ENCODE measurements at regions not wholly inside any gene's neighbourhood (a gene's known extent, or its start where the extent isn't known, plus 50 kb on each side); places are given as distances from the start of the nearest gene placed in this dataset.

DNA sequence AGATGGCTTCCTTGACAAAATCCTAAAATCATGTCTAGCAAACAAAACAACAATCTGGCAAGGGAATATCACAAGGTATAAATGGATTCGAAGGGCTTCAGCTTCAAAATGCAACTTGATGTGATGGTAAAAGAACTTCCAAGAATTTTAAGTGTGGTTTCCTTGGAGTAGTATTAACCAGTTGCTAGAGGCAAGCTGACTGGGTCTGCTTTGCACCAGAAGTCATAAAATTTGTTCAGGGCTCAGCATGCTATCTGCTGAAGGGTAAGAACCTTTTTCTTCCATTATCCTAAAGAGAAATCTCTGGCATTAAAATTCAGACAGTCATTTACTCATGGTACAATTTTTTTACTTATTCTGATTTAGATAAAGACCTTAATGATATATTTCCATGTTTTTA is 516.7 kb downstream of the TXNL1 start:
- TF ChIP-seq, protein P1, sequence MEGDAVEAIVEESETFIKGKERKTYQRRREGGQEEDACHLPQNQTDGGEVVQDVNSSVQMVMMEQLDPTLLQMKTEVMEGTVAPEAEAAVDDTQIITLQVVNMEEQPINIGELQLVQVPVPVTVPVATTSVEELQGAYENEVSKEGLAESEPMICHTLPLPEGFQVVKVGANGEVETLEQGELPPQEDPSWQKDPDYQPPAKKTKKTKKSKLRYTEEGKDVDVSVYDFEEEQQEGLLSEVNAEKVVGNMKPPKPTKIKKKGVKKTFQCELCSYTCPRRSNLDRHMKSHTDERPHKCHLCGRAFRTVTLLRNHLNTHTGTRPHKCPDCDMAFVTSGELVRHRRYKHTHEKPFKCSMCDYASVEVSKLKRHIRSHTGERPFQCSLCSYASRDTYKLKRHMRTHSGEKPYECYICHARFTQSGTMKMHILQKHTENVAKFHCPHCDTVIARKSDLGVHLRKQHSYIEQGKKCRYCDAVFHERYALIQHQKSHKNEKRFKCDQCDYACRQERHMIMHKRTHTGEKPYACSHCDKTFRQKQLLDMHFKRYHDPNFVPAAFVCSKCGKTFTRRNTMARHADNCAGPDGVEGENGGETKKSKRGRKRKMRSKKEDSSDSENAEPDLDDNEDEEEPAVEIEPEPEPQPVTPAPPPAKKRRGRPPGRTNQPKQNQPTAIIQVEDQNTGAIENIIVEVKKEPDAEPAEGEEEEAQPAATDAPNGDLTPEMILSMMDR (IDR thresholded peaks at IDR 0.05): no peak
- no peak for TF ChIP-seq POLR2A (IDR thresholded peaks at IDR 0.05)

Data from ovary (tissue), 3 donors.